GM19240 (cell line): ENCODE measurements at regions not wholly inside any gene's neighbourhood (a gene's known extent, or its start where the extent isn't known, plus 50 kb on each side); places are given as distances from the start of the nearest gene placed in this dataset.
A peak's percentile ranks its signal among the peaks of the same experiment; 100 is the strongest.

ENCODE experiments used
- DNase-seq: peaks from one replicate; pipeline ENCODE4 v3.0.0; 2011; ENCODE audit warnings: low spot score; ENCODE audit not compliant: insufficient read length

DNA sequence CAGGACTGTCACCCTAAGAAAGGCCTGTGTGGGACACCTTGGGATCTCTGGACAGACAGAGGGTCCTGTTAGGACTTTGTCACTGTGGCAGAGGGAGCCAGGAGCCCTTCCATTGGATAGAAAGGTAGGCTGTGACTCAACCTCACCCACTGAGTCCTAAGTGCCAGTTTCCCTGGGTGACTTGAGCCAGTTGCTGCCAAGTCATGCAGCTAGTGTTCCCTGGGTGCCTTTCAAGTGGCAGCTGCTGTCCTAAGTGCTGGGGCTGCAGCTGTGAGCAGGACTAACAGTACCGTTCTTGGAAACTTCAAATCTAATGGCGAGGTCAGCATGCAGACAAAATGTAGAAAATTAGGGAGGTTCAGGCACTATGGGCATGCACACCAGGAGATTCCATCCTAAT, 393.7 kb downstream of the TMEM135 start:
- no peak for DNase-seq

- no peak for DNase-seq
Observed at GRCh38 chr11:87430821-87431220, 393.1 kb downstream of the TMEM135 start.

GRCh38 chr11:87429996-87430395, 392.3 kb downstream of the TMEM135 start:
- DNase-seq = no peak

GRCh38 chr11:87428266-87428665, 390.5 kb downstream of the TMEM135 start:
- no peak for DNase-seq

GRCh38 chr11:87425943-87426342, 388.2 kb downstream of the TMEM135 start:
- no peak for DNase-seq

GRCh38 chr11:87425391-87425790, 387.7 kb downstream of the TMEM135 start:
- DNase-seq = no peak

- no peak for DNase-seq
Observed at GRCh38 chr11:87423161-87423560, 385.4 kb downstream of the TMEM135 start.

DNA sequence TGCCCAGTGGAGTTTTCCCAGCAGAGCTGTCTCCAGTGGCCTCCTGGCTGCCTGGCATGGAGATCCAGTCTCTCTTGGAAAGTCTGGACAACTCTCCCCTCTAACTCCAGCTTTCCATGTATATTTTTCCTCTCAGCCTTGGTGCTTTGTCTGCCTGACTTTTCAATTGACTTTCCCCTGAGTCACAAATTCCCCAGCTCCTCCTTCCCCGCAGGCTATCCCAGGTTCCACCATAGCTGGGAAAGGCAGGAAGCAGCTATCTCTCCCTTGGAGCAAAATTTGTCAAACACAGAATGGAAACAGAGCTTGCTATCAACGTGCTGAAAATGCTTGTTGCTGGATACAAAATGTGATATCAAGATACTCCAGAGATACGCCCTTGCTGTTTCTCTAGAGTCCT, 384.8 kb downstream of the TMEM135 start:
- DNase-seq = no peak

GRCh38 chr11:87421422-87421821, 383.7 kb downstream of the TMEM135 start:
- DNase-seq = peak; percentile 9

- DNase-seq = no peak
Observed at GRCh38 chr11:87417951-87418350, 380.2 kb downstream of the TMEM135 start.

DNA sequence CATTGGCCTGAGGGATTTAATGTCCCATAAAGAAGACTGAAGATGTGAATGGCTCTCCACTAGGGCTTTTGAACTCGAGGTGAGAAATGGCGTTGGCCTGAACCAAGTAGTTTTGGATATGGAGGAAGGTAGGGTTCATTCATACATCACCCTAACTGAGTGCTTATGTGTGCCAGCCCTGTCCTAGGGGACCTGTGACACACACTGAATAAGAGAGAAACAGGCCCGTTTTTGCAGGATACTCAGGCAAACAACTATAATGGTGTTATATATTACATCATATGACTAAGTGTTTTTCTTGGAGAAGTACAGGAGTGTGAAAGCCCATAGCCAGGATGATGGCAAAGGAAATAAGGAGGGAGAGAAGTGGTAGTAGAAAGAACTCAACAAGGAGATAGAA, 368.1 kb downstream of the TMEM135 start:
- no peak for DNase-seq

DNA sequence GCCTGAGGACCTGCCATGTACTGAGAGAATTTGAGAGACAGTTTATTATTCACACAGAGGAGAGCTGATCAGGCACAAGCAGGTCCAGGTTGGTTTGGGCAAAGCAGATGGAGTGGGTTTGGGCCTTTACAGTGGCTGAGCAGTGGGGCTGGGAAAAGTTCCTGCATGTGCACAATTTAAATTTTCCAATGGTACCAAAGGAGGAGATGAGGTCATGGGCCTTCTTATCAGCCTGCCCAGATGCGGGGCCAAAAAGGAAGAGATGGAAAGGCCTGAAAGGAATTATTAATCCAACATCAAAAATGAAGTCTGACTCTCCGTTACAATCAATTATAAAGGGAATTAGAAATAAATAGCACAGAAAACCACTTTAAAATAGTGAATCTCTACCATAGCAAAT, 367.6 kb downstream of the TMEM135 start:
- DNase-seq = no peak

DNA sequence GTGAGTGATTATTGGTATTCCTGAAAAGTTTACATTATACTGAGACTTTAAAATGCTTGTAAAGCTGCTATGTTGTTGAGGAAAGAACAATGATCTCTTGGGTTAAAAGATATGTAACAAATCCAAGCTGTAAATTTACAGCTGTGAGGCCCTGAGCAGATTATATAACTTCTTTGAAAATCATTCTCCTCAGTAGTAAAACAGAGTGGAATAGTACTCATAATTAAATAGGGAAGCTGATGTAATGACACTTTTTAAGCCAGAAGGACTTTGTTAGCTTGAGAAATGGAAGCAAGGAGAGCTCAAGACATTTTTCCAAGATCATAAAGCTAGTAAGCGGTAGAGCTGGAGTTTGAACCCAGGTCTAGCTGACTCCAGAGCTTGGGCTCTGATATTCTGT, 363.9 kb downstream of the TMEM135 start:
- DNase-seq = no peak

DNA sequence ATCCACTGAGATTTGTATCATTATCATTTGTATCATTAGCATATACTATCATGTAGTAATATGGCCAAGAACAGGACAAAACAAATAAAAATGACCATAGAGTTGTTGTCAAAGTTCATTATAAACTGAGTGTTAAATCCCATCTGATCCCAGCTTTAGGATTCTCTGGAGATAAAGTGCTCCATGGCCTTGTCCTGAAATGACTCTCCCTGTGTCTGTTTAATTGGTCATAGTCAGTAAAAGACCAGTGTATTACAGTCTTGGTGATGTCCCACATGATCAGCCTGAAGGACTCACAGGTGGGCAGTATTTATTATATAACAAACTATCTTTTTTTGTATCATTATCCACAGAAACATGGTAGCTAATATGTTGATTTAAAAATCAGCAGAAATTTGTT, 361.6 kb downstream of the TMEM135 start:
- DNase-seq = no peak

- no peak for DNase-seq
Observed at GRCh38 chr11:87398931-87399330, 361.2 kb downstream of the TMEM135 start.

- no peak for DNase-seq
Observed at GRCh38 chr11:87397011-87397865, 359.5 kb downstream of the TMEM135 start.

DNA sequence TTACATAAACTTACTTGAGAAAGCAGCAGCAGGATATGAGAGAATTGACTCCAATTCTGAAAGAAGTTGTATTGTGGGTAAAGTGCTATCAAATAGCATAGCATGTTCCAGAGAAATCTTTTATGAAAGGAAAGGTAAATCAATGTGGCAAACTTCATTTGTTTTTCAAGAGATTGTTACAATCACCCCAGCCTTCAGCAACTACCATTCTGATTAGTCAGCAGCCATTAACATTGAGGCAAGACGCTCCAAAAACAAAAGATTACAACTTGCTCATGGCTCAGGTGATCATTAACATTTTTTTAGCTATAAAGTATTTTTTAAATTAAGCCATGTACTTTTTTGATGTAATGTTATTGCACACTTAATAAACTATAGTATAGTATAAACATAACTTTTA, 357.2 kb downstream of the TMEM135 start:
- DNase-seq = no peak

GRCh38 chr11:87392665-87393064, 354.9 kb downstream of the TMEM135 start:
- no peak for DNase-seq

DNA sequence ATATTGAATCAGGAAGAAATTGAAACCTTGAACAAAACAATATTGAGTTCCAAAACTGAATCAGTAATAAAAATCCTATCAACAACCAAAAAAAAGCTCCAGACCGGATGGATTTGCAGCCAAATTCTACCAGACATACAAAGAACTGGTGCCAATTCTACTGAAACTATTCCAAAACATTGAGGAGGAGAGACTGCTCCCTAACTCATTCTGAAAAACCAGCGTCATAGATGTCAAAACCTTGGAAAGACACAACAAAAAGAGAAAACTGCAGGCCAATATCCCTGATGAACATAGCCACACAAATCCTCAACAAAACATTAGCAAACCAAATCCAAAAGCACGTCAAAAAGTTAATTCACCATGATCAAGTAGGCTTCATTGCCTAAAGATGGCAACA, 353.8 kb downstream of the TMEM135 start:
- DNase-seq = no peak

GRCh38 chr11:87384078-87384729, 346.5 kb downstream of the TMEM135 start:
- no peak for DNase-seq

DNA sequence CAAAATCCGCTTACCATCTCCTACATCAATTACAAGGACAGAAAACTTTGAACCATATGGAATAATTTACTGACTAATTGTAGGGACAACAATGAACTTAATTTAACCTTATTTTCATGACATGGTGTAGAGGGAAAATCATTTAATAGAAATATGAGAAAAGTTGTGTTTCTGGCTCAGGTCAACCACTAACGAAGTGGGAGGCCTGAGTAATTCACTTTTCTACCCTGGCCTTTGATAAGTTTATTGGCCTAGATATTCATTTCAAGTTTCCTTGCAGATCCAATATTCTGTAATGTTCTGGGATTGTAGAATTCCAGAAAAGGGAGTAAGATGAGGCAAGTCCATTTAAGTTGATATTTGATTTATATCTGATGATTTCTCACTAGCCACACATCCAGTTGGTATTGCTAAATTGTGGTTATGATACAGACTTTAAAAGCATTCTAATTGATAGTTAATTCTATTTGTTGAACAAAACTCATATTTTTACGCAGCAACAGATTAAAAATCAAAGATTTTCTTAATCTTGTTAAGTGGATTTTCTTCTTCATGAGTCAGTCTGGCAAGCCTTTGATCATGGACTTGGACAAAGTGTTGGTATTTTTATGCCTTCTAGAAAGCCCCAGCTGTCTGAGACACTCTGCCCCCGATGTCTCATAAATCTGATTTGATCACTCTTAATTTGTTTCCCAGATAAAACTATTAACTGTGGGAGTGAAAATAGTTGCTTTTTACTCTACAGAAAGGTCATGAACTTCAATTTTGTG, 336.5 kb downstream of the TMEM135 start:
- no peak for DNase-seq
